ENCODE measurements at regions not wholly inside any gene's neighbourhood (a gene's known extent, or its start where the extent isn't known, plus 50 kb on each side); places are given as distances from the start of the nearest gene placed in this dataset.
"Not testable (repeated sequence)": the region's sequence is repeated elsewhere in the genome, so short reads cannot be mapped to it uniquely, and the experiment has no call there.

GRCh38 chr2:7430421-7430868, 513.2 kb downstream of the RNF144A start:
- DNase-seq (ENCODE audit: low read depth), result no peak

DNA sequence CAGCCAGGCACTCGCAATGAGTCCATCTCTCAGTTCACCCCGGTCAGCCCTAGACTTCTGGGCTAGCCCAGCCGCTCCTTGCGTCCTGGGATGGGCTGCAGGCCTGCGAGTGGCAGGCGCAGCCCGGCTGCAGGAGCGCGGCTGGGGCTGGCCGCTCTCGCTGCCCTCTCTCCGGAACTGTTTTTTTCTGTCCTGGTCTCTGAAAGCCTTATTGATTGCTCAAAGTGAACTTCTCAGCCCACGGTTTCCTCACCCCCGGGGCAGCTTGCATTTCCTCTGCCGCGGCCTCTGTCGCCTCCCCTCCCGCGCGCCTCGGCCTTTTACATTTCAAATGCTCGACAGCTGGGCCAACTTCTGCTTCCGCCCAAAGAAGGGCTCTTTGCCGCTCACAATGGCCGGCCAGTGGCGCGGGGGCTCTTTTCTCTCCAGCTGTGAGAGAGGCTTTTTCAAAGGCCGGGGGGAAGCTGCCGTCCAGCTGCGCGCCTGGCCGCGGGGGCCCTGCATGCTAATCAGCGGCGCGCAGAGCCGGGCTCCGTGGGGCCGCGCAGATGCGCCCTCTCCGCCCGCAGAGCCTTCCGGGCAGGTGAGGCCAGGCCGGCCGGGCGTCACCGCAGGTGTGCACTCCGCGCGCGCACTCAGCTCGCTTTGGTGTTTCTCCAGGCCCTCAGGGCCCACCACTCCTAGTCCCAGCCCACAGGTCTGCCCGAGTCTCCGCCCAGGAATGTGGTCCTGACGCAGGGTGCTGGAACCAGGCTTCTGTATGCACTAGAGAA, 513.8 kb downstream of the RNF144A start:
- no peak for DNase-seq (ENCODE audit: low read depth)

DNA sequence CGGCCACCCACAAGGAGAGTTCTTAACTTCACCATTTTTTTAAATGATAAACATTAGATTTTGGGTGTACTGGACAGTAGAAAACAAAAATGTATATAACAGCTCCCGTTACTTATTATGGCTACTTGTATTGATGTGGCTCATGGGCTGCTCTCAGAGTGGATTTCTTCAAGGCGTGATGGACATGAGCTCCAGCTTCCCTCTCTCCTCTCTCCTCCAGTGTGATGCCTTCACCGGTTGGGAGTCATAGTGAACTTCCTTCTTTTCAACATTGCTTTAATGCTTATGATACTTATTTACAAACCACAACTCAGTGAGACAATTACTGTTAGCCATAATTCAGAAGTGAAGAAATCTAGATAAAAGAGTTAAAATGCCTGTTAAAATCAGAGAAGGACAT, 515.2 kb downstream of the RNF144A start:
- no peak for DNase-seq (ENCODE audit: low read depth)

- no peak for DNase-seq (ENCODE audit: low read depth)
Observed at GRCh38 chr2:7436096-7436906, 519.1 kb downstream of the RNF144A start.

GRCh38 chr2:7437141-7437540, 519.9 kb downstream of the RNF144A start:
- no peak for DNase-seq (ENCODE audit: low read depth)

- DNase-seq (ENCODE audit: low read depth), result no peak
Observed at GRCh38 chr2:7437716-7438632, 520.8 kb downstream of the RNF144A start.

- no peak for DNase-seq (ENCODE audit: low read depth)
Observed at GRCh38 chr2:7438855-7439254, 521.6 kb downstream of the RNF144A start.

DNA sequence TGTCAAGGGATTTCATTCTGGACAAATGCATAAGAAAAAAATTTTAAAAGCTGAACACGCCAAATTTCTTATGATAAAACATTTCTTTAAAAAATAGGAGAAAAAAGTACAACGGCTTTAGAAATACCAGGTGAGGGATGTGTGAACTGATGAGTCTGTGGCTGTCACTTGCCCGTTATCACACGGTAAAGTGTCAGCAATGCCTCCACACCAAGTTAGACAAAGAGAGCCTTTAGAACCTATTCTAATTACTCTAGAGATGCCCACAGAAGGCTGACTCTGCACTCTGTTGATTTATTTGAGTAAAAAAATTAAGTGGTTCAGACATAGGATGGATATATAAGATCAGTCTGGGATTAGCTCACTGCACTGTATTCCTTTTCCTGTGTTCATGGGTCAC, 523.8 kb downstream of the RNF144A start:
- DNase-seq (ENCODE audit: low read depth), result no peak

DNA sequence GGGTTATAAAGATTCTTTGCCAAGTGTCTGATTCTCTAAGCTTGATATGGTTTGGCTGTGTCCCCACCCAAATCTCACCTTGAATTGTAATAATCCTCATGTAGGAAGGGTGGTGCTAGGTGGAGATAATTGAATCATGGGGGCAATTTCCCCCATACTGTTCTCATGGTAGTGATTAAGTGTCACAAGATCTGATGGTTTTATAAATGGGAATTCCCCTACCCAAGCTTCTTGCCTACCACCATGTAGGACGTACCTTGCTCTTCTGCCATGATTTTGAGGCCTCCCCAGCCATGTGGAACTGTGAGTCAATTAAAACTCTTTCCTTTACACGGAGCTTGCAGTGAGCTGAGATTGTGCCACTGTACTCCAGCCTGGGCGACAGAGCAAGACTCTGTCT, 524.6 kb downstream of the RNF144A start:
- DNase-seq (ENCODE audit: low read depth), result not testable (repeated sequence)

DNA sequence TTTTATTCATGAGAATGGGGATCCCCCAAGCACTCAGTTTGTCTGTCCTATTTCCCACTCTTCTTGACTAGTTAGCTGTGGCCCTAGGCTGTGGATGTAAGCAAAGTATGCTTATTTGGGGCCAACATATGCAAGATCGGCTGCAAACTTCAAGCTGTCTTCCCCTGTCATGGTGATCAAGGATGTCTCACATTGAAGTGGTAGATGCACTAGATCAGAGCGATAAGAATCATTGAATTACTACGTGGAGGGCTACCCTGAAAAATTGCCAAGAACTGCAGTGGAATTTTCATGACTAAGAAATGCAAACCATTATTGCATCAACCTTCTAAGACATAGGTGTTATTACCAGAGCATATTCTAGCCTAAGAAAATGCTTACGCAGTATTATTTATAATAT, 527.4 kb downstream of the RNF144A start:
- no peak for DNase-seq (ENCODE audit: low read depth)

GRCh38 chr2:7448578-7449264, 531.5 kb downstream of the RNF144A start:
- DNase-seq (ENCODE audit: low read depth), result no peak

DNA sequence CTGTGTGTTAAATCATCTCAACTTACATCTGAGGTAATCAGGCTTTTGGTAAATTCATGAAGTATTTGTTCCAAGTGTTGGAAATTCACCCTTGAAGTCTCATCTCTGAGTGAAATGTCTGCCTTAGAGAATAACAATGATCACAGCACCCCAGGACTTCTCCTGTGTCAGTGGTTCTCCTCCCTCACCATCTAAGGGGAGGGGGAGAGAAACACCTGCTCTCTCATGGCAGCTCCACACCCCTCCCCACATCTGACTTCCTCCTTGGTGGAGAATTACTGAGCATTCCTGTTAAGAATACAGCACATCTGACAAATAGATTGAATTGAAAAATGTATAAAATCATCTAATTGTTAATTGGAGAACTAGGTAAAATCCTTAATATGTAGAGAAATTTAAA, 532.1 kb downstream of the RNF144A start:
- no peak for DNase-seq (ENCODE audit: low read depth)

GRCh38 chr2:7450188-7450832, 533.1 kb downstream of the RNF144A start:
- DNase-seq (ENCODE audit: low read depth), result no peak

DNA sequence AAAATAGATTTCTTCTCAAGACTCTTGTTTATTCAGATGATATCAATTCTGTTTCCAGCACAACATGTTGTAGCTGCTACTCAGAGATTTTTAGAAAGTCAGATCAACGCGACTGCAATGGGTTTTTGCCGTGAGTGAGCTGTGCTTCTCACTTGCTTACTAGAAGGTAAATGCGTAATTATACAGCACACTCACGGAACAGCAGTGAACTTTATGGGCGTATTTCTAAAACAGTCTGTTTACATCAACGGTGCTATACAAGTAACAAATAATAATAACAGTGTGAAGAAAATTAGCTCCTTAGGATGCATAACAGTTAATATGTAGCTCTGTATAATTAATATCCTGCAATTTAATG, 533.6 kb downstream of the RNF144A start:
- no peak for DNase-seq (ENCODE audit: low read depth)

DNA sequence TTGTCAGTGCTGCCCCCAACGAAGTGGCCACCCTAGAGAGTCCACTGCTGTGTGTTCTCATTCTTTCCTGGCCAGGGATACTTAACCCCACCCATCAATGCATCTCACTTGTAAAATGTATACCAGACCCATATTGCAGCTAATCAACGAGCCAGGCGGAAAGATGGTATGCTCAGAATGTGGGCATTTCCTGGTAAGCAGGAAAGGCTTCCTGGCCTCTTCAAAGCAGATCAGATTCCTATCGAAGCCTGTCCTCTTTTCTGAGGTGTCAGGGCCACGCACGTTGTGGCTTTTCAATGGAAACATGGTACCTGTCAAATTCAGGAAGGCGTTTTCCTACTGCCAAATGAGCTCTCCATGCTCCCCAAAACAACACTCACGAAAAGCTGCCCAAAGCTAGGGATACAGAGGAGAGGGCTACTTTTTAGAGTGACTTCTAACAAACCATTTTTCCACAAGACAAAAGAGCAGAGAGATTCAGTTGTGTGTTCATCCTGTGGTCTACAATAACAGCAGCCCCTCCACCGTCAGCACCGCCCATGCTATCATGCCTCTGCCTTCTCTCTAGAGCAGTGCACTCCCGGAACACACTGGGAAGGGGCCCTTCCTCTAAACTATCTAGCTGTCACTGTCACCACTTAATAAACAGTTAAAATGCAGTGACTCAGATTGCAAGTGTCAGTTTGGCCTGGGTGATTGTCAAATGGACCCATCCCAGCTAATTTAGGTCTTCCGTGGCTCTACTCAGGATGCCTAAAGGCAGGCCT, 535.1 kb downstream of the RNF144A start:
- no peak for DNase-seq (ENCODE audit: low read depth)

- DNase-seq (ENCODE audit: low read depth), result no peak
Observed at GRCh38 chr2:7454592-7454991, 537.4 kb downstream of the RNF144A start.

- DNase-seq (ENCODE audit: low read depth), result no peak
Observed at GRCh38 chr2:7456762-7457161, 539.5 kb downstream of the RNF144A start.

DNA sequence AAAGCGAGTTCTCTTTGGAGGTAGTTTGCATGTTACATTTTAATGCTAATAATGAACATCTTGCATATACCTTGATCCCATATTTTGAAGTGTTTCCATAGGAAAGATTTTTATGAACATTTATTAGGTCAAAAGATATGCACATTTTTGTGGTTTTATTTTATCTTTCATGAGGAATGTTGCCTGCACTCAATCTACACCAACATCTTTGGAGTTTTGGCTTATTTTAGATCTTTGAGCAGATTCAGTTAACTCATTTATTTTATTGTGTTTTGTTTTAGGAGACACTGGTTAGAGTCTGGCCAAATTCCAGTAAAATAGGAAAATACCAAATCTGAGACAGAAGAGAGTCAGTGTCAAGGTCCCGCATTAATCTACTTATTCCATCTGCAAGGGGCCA, 540.9 kb downstream of the RNF144A start:
- DNase-seq (ENCODE audit: low read depth), result no peak

GRCh38 chr2:7467782-7468447, 550.7 kb downstream of the RNF144A start:
- DNase-seq (ENCODE audit: low read depth), result no peak

- DNase-seq (ENCODE audit: low read depth), result no peak
Observed at GRCh38 chr2:7468448-7468828, 551.2 kb downstream of the RNF144A start.

Data from CMK (cell line).